ENCODE measurements at regions not wholly inside any gene's neighbourhood (a gene's known extent, or its start where the extent isn't known, plus 50 kb on each side); places are given as distances from the start of the nearest gene placed in this dataset.
A peak's percentile ranks its signal among the peaks of the same experiment; 100 is the strongest.

DNA sequence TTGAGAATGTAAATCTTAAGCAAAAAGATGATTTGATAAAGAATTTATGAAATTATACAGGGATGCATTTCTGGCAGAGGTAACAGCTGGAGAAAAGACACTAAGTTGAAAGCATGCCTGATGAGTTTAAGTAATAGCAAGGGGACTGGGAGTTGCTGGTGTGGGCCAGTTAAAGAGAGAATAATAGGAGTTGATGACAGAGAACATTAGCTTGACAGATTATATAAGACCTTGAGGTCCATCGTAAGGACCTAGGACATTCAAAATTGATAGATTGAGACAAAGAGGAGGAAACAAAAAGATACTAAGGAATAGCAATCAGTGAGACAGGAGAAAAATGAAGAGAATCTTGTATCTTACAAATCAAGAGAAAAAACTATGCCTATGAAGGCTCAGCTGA, 84.7 kb upstream of the TMPRSS15 start:
- TF ChIP-seq ZFX (IDR thresholded peaks at IDR 0.05): no peak
- TF ChIP-seq, protein P1, sequence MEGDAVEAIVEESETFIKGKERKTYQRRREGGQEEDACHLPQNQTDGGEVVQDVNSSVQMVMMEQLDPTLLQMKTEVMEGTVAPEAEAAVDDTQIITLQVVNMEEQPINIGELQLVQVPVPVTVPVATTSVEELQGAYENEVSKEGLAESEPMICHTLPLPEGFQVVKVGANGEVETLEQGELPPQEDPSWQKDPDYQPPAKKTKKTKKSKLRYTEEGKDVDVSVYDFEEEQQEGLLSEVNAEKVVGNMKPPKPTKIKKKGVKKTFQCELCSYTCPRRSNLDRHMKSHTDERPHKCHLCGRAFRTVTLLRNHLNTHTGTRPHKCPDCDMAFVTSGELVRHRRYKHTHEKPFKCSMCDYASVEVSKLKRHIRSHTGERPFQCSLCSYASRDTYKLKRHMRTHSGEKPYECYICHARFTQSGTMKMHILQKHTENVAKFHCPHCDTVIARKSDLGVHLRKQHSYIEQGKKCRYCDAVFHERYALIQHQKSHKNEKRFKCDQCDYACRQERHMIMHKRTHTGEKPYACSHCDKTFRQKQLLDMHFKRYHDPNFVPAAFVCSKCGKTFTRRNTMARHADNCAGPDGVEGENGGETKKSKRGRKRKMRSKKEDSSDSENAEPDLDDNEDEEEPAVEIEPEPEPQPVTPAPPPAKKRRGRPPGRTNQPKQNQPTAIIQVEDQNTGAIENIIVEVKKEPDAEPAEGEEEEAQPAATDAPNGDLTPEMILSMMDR (conservative IDR thresholded peaks at IDR 0.05): no peak
- no peak overlapping the region for H3K27ac ChIP-seq

DNA sequence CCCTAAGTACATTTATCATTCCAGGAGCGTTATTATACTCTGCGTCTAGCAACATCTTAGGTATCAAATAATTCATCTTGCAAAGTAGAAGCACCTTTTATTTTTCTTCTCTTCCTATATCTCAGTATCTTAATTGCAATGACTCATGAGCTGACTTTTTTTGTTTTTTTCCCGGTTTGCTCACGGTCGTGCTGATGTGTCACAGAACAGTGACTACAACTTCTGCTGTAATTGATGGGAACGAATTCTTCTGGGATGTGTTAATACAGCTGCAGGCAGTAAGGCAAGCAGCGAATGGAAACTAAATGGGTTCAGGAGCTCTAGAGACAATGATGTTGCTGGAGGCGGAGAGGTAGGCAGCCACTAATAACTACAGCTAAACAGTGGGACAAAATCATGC, 89.8 kb upstream of the TMPRSS15 start:
- H3K27ac ChIP-seq: no peak overlapping the region
- TF ChIP-seq, protein P1 (conservative IDR thresholded peaks at IDR 0.05): no peak
- no peak for TF ChIP-seq ZFX (IDR thresholded peaks at IDR 0.05)

DNA sequence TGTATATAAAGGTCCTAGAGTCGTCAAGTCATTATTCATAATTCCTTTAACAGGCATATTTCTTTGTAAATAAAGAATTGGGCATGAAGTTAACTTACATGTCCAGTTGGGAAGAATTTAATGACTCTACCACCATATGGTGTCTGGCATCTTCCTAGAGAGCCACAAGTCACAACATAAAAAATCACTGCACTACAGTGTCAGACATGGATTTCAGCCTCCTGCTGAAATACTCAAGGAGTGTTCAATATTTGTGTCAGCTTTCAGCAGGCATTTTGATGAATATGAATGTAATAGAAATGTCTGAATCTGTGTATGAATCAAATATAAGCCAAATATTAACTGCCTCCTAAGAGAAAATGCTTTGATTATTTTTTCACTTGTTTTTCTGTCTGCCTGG, 91.9 kb upstream of the TMPRSS15 start:
- H3K27ac ChIP-seq: no peak overlapping the region
- no peak for TF ChIP-seq ZFX (IDR thresholded peaks at IDR 0.05)
- TF ChIP-seq, protein P1 (conservative IDR thresholded peaks at IDR 0.05): no peak

DNA sequence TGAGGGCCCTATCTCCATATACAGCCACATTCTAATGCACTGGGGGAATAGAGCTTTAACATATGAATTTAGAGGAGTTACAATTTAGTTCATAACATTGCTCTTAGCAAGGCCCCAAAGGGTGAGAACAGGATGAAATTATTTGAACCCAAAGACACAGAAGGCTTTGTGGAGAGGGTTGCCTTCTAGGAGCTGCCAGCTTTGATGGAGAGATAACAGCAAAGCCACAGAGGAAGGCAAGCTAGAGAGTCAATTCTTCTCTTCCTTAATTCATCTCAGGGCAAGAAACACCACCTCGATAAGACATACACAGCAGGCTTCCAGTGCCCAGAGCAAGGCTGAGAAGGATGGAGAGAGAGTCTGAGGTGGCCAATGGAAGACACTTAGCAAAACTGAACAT, 94.8 kb upstream of the TMPRSS15 start:
- H3K27ac ChIP-seq: no peak overlapping the region
- TF ChIP-seq ZFX (IDR thresholded peaks at IDR 0.05): no peak
- TF ChIP-seq, protein P1 (conservative IDR thresholded peaks at IDR 0.05): no peak

DNA sequence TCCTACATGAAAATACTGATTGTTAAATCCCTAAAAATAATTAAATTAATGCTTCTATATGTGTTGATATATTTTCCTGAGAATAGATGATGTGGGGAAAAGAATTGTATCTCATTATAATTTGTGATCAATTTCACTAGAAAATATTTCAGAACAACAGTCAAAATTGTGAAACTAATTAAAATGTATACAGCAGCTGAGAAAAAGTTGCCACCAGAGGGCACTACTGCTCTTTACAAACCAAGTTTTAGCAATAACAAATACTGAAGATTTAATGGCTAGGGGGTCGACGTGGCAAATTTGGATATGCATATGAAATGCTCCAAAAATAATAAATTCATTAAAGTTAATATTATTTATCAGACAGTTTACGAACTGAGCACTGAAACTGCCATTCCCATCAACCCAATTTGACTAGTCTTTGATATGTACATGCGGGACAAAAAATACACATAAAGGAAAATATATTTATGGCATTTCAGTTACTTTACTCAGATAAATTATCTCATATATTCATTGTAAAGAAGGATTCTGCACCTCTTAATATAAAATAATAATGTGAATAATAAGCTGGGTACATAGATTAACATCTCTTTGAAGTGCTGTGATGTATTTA, 96.3 kb upstream of the TMPRSS15 start:
- TF ChIP-seq ZFX (IDR thresholded peaks at IDR 0.05): no peak
- TF ChIP-seq, protein P1 (conservative IDR thresholded peaks at IDR 0.05): peak; percentile 84
- no peak overlapping the region for H3K27ac ChIP-seq

DNA sequence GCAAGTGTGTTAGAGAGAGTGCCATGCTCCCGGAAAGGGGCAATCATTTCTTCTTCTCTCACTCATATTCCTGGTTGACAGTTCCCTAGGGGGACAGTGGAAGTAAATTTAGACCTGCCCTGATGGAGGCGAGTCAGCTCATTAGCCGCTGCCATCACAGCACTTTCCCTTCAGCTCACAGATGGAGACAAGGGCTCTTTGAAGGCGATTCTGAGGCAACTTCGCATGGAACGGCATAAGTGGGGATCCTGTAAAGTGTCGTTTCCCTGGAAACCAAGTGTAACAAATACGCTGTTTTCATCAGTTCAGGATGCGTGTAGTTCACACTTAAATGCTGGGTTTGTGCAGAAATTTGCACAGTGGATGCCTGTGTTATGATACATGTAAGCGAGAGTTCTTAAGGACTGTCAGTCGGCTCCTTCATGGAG, 114.5 kb upstream of the TMPRSS15 start:
- TF ChIP-seq, protein P1 (conservative IDR thresholded peaks at IDR 0.05): no peak
- no peak for TF ChIP-seq ZFX (IDR thresholded peaks at IDR 0.05)
- H3K27ac ChIP-seq: no peak overlapping the region

DNA sequence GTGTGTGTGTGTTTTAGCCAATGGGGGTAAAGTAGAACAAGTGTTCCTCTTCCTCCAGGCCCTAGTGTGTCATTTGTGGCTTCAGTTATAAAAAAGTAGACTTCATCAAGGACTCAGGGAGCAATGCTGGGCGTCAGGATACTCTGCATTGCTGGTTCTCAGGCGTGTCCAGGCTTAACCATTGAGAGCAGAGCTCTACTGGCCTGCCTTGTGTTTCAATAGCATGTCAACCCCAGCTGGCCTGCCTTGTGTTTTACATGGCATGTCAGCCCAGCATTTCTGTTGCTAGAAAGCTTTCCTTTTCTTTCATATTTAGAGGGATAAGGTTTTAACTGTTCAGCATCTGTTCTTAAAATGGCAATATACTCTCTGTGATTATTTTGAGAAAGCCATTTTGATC, 117.6 kb upstream of the TMPRSS15 start:
- TF ChIP-seq, protein P1 (conservative IDR thresholded peaks at IDR 0.05): no peak
- no peak for TF ChIP-seq ZFX (IDR thresholded peaks at IDR 0.05)
- no peak overlapping the region for H3K27ac ChIP-seq
